Breast epithelium (tissue), 4 donors: ENCODE measurements at regions not wholly inside any gene's neighbourhood (a gene's known extent, or its start where the extent isn't known, plus 50 kb on each side); places are given as distances from the start of the nearest gene placed in this dataset.

Experiments used
- DNase-seq, 2 donors: peaks; one replicate each; pipeline ENCODE4 v3.0.0-alpha.2; 2019; ENCODE audit warnings: low spot score in 2 of 2
- H3K27ac ChIP-seq, 2 donors: fragments of 200-600 bp; sonication (generic) in 1 of 2; one replicate each; pipeline ENCODE4 v1.5.1; 2016 to 2019; ENCODE audit warnings: mild to moderate bottlenecking in 1 of 2
- H3K27me3 ChIP-seq, 2 donors: fragments of 200-600 bp; sonication (generic) in 1 of 2; one replicate each; pipeline versions ENCODE4 v1.5.1 to v1.6.0; 2017 to 2019; ENCODE audit warnings: control low read depth in 1 of 2, mild to moderate bottlenecking in 1 of 2
- H3K36me3 ChIP-seq: fragments of 200-600 bp; one replicate; pipeline ENCODE4 v1.5.1; 2019
- H3K4me1 ChIP-seq, 2 donors: fragments of 200-600 bp; sonication (generic); one replicate each; pipeline ENCODE4 v1.5.1; 2016 to 2019; ENCODE audit warnings: control low read depth in 1 of 2
- H3K4me3 ChIP-seq, 3 donors: fragments of 200-600 bp; sonication (generic); 1 replicate in 2 of 3; 2 replicates in 1 of 3; pipeline ENCODE4 v1.5.1; 2016 to 2019; ENCODE audit warnings: mild to moderate bottlenecking in 3 of 3, moderate library complexity in 2 of 3
- H3K9me3 ChIP-seq, 2 donors: fragments of 200-600 bp; sonication (generic) in 1 of 2; one replicate each; pipeline ENCODE4 v1.5.1; 2016 to 2019; ENCODE audit warnings: control low read depth in 1 of 2
- POLR2A ChIP-seq: fragments of 450-650 bp; IDR thresholded peaks from one replicate; pipeline ENCODE4 v1.6.1; 2016; ENCODE audit warnings: antibody characterized with exemption, mild to moderate bottlenecking, moderate library complexity
- POLR2AphosphoS5 ChIP-seq, 3 donors: sonication (generic); formaldehyde crosslinking; IDR thresholded peaks; one replicate each; pipeline ENCODE4 v1.6.1; 2017; ENCODE audit warnings: antibody characterized with exemption in 3 of 3
- intact Hi-C: fragments of 100-400 bp; cut with DNase I; formaldehyde crosslinking; loops from one replicate; pipeline ENCODE4 v1.15.1; 2023; ENCODE audit warnings: low total_unique reads
- TF ChIP-seq, protein P1 (sequence below), 3 donors: fragments of 450-650 bp; IDR thresholded peaks; one replicate each; pipeline ENCODE4 v1.5.1; 2016 to 2017; ENCODE audit warnings: antibody characterized with exemption in 3 of 3, mild to moderate bottlenecking in 3 of 3, moderate library complexity in 3 of 3

DNA sequence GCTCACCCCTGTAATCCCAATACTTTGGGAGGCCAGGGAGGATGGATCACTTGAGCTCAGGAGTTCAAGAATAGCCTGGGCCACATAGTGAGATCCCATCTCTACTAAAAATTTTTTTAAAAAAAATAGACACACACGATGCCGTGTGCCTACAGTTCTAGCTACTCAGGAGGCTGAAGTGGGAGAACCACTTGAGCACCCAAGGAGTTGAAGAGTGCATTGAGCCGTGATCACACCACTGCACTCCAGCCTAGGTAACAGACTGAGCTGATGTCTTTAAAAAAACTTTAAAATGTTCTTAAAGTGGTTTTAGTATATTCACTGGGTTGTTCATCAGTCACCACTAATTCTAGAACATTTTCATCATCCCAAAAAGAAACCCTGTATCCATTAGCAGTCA, 51.9 kb upstream of the RNF38 start:
- no peak for DNase-seq
- H3K4me3 ChIP-seq: no peak overlapping the region
- no peaks in the 10 kb centered on the region for H3K4me1 ChIP-seq
- no peaks in the 10 kb centered on the region for H3K36me3 ChIP-seq
- no peak overlapping the region for H3K27ac ChIP-seq
- no peaks in the 10 kb centered on the region for H3K27me3 ChIP-seq
- intact Hi-C loops: no loop called here
- no peaks in the 10 kb centered on the region for H3K9me3 ChIP-seq
- no peak for TF ChIP-seq POLR2A
- TF ChIP-seq, protein P1, sequence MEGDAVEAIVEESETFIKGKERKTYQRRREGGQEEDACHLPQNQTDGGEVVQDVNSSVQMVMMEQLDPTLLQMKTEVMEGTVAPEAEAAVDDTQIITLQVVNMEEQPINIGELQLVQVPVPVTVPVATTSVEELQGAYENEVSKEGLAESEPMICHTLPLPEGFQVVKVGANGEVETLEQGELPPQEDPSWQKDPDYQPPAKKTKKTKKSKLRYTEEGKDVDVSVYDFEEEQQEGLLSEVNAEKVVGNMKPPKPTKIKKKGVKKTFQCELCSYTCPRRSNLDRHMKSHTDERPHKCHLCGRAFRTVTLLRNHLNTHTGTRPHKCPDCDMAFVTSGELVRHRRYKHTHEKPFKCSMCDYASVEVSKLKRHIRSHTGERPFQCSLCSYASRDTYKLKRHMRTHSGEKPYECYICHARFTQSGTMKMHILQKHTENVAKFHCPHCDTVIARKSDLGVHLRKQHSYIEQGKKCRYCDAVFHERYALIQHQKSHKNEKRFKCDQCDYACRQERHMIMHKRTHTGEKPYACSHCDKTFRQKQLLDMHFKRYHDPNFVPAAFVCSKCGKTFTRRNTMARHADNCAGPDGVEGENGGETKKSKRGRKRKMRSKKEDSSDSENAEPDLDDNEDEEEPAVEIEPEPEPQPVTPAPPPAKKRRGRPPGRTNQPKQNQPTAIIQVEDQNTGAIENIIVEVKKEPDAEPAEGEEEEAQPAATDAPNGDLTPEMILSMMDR (IDR thresholded peaks at IDR 0.05): no peak
- TF ChIP-seq POLR2AphosphoS5 (IDR thresholded peaks at IDR 0.05): no peak

DNA sequence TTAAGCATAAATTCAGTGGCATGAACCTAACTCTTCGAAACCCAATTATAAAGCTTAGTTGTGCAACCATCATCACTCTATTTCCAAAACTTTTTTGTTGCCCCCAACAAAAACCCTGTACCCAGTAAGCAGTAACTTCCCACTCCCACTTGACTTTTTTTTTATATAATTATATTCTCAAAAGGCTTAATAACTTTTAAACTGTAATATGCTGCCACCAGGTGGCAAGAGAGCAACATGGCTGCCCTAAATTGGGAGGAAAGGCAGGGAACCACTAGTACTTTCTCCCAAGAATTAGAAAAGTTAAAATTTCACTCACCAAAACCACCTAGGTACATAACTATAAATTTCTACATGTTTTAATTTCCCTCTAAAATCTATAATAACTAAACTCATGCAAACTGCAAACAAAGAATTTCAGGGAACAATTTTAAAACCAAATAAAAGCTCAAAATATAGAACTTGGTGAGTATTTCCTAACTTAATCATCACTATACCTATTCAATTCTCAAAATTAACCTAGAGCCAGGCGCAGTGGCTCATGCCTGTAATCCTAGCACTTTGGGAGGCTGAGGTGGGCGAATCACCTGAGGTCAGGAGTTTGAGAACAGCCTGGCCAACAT, 50.2 kb upstream of the RNF38 start:
- intact Hi-C loops: no loop called here
- Histone ChIP-seq H3K9me3 (no peaks in the 10 kb centered on the region), H3K27me3 (no peaks in the 10 kb centered on the region), H3K27ac (no peak overlapping the region), H3K4me3 (no peak overlapping the region), H3K4me1 (no peaks in the 10 kb centered on the region), H3K36me3 (no peaks in the 10 kb centered on the region)
- TF ChIP-seq, protein P1 (IDR thresholded peaks at IDR 0.05): peak; percentile 52 to 63 (median 59)
- TF ChIP-seq POLR2AphosphoS5 (IDR thresholded peaks at IDR 0.05): no peak
- no peak for DNase-seq
